ENCODE measurements at regions not wholly inside any gene's neighbourhood (a gene's known extent, or its start where the extent isn't known, plus 50 kb on each side); places are given as distances from the start of the nearest gene placed in this dataset.
"Not testable (repeated sequence)": the region's sequence is repeated elsewhere in the genome, so short reads cannot be mapped to it uniquely, and the experiment has no call there.

DNA sequence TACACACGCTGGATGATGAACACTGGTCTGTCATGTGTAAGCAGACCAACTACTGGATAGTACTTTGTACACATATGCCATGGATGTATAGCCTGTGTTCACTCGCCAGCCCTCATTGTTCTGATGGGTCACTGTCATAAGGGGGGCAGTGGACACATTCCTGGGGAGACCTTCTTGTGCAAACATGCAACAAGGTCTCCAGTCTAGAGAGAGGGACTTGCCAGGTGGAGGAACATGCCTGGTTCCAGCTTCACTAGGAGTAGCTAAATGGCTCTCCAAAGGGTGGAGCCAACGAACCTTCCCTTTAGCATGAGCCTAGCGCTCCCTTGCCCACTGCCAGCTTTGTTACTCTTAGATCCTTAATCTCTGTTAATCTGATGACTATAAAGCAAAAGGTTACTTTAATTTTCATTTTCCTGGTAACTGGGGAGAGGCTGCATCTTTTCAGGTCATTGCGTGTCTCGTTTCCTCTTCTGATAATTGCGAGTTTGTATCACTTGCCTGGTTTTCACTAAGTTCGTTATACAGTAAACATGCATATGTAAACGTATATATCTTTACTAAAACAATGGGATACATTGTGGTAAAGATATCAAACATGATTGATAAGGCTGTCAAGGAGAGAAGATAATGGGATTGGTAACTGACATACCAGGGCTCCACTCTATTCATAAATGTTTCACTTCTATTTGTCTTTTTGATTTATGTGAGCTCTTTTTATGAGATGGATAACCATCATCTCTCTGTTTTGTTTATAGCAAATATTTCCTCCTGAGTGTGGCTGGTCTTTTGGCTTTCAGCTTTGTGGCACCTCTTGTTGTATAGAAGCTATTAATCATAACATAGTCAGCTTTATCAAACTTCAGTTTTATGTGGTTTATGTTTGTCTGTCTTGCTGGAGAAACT is 235.2 kb upstream of the SGCG start:
- H3K27ac Mint-ChIP-seq, result no peak overlapping the region
- H3K9me3 Mint-ChIP-seq, result peaks cover 6 to 9% of the 10 kb centered on the region in 2 donors
- ATAC-seq (no peak), DNase-seq (ENCODE audit: low spot score in 2 of 2) (no peak)
- H3K36me3 Mint-ChIP-seq, result peaks cover 0 to 4% of the 10 kb centered on the region in 2 donors

- H3K27ac Mint-ChIP-seq, result peak overlapping the region in 1 of 2 donors; percentile 50
- ATAC-seq (no peak), DNase-seq (ENCODE audit: low spot score in 2 of 2) (no peak)
- H3K9me3 Mint-ChIP-seq, result peaks cover 12 to 15% of the 10 kb centered on the region in 2 donors
- peaks cover 0 to 8% of the 10 kb centered on the region in 2 donors for H3K36me3 Mint-ChIP-seq
Observed at GRCh38 chr13:22948421-22948820, 232.4 kb upstream of the SGCG start.

DNA sequence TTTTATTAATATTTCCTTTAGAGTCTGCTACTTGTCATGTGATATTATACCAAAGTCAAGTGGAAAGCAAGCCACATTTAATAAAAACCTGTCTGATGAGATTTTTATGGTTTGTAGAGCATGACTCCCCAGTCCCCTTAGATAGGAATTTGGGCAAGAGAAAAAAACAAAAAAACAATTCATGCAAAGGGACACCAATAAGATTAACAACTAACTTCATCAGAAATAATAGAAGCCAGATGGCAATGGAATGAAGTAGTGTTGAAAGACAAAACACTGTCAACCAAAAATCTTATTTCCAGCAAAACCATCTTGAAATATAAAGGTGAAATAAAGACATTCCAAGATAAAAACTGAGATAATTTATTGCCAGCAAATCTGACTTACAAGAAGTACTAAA is 228.8 kb upstream of the SGCG start:
- H3K9me3 Mint-ChIP-seq, result peaks cover 12 to 15% of the 10 kb centered on the region in 2 donors
- H3K36me3 Mint-ChIP-seq; H3K27ac Mint-ChIP-seq; DNase-seq (ENCODE audit: low spot score in 2 of 2); ATAC-seq: not testable (repeated sequence)

DNA sequence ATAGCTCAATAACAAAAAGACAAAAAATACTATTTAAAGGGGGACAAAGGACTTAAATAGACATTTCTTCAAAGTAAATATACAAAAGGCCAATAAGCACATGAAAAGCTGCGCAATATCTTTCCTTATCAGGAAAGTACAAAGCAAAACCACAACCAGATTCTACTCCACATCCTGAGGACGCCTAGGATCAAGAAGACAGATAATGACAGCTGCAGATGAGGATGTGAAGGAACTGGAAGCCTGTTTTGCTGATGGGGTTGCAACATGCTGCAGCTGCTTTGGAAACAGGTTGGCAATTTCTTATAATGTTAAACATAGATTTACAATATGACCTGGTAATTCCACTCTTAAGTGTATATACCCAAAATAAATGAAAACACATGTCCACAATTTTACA is 225.6 kb upstream of the SGCG start:
- DNase-seq (ENCODE audit: low spot score in 2 of 2); H3K27ac Mint-ChIP-seq; ATAC-seq; H3K36me3 Mint-ChIP-seq: not testable (repeated sequence)
- peaks cover 10 to 11% of the 10 kb centered on the region in 2 donors for H3K9me3 Mint-ChIP-seq

DNA sequence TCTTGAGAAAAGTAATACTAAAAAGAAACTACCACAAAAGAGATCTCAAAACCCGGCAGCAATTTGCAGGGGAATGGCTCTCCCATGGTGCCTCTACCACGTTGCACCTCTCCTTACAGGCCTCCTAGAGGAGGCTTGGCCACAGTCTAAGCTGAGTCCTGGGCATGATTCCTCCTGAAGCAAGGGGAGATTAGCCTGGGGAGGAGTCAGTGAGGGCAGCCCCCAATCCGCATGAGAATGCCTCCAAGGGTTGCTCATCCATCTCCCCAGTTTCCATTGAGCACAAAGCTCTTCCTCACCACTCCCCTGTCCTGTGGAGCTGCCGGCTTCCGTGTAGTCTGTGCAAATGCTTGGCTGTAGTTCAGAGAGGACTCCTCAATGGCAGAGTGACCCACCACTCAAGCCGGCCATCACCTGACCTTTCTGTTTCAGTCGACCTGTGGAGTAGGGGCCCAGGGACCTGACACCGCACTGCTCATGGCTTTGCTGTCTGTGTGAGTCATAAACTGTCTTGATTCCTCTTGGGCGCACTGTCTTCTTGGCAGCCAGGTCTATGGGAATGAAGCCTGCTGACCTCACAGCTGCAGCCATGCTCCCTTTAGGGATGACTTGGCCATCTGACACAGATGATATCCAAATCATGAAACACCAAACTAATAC is 224.2 kb upstream of the SGCG start:
- not testable (repeated sequence) for ATAC-seq; H3K27ac Mint-ChIP-seq; DNase-seq (ENCODE audit: low spot score in 2 of 2); H3K36me3 Mint-ChIP-seq; H3K9me3 Mint-ChIP-seq

- ATAC-seq; DNase-seq (ENCODE audit: low spot score in 2 of 2); H3K27ac Mint-ChIP-seq; H3K36me3 Mint-ChIP-seq; H3K9me3 Mint-ChIP-seq: not testable (repeated sequence)
Observed at GRCh38 chr13:22959859-22960258, 220.9 kb upstream of the SGCG start.

GRCh38 chr13:22960827-22961226 is 220.0 kb upstream of the SGCG start:
- Mint-ChIP-seq H3K36me3 (no peaks in the 10 kb centered on the region), H3K9me3 (no peaks in the 10 kb centered on the region), H3K27ac (no peak overlapping the region)
- ATAC-seq, result no peak
- no peak for DNase-seq (ENCODE audit: low spot score in 2 of 2)

GRCh38 chr13:22961342-22961741 is 219.4 kb upstream of the SGCG start:
- H3K27ac Mint-ChIP-seq; ATAC-seq; H3K36me3 Mint-ChIP-seq; H3K9me3 Mint-ChIP-seq; DNase-seq (ENCODE audit: low spot score in 2 of 2): not testable (repeated sequence)

DNA sequence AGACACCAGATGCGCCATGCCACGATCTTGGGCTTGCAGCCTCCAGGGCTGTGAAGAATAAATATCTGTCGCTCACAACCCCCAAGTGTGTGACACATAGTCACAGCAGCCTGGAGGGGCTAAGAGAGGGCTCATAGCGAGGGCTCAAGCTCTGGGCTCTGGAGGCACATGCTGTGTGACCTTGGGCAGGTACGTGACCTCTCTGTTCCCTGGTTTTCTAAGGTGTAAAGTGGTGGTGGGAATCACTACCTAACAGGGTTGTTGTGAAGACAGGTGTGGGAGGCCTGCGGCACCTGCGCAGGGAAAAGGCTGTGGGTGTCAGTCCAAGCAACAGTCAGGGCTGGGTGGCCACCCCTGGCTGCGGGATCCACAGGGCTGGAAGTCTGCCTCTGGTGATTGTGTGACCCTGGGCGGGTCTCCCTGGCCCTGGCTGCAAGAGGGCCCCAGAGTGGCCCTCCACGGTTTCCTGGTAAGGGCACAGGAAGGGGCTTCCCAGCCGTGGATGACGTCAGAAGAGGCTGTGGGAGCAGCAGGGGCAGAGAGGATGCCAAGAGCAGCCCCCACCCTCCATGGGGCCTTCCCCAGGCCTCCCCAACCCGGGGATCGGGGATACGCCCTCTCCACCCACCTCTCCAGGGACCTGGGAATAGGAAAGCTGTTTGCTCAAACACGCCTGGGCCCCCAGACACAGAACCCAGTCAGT is 218.8 kb upstream of the SGCG start:
- no peaks in the 10 kb centered on the region for H3K9me3 Mint-ChIP-seq

GRCh38 chr13:22963384-22964053 is 217.3 kb upstream of the SGCG start:
- H3K27ac Mint-ChIP-seq; DNase-seq (ENCODE audit: low spot score in 2 of 2); H3K9me3 Mint-ChIP-seq; ATAC-seq; H3K36me3 Mint-ChIP-seq: not testable (repeated sequence)

More for the DNA sequence above, 218.8 kb upstream of the SGCG start:
- ATAC-seq (no peak), DNase-seq (ENCODE audit: low spot score in 2 of 2) (no peak)
- H3K27ac Mint-ChIP-seq, result no peak overlapping the region
- H3K36me3 Mint-ChIP-seq, result no peaks in the 10 kb centered on the region

DNA sequence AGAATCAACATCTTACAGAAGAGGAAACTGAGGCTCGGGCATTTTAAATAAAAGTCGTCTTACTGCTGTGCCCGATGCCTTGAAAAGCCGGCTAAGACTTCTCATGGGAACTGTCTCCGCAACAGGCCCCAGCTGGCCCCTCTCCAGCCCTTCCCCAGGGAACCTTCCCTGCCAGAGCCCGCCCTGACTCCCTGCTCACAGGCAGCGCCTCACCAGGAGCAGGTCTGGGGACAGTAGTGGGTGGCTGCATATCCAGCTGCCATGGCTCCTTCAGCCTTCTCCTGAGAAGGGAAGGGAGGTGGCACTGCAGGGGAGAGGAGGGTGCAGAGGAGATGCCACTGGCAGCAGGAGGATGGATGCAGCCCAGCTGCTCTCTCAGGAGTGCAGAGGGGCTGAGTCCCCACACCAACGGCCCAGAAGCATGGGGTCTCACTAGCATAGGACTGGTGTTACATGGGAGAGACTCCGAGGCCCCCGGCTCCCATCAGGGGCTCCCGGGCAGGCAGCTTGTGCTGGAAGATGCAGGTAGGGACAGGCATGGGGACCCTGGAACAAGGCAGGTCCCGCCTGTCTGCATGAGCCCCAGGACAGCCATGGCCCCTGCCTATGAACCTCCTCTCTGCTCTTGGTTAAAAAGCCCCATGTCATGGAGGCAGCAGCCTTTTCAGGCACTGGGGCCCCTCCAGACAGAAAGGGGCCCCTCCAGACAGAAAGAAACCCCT is 216.4 kb upstream of the SGCG start:
- H3K36me3 Mint-ChIP-seq, result no peaks in the 10 kb centered on the region
- ATAC-seq, result no peak
- H3K27ac Mint-ChIP-seq, result no peak overlapping the region
- no peak for DNase-seq (ENCODE audit: low spot score in 2 of 2)
- no peaks in the 10 kb centered on the region for H3K9me3 Mint-ChIP-seq

DNA sequence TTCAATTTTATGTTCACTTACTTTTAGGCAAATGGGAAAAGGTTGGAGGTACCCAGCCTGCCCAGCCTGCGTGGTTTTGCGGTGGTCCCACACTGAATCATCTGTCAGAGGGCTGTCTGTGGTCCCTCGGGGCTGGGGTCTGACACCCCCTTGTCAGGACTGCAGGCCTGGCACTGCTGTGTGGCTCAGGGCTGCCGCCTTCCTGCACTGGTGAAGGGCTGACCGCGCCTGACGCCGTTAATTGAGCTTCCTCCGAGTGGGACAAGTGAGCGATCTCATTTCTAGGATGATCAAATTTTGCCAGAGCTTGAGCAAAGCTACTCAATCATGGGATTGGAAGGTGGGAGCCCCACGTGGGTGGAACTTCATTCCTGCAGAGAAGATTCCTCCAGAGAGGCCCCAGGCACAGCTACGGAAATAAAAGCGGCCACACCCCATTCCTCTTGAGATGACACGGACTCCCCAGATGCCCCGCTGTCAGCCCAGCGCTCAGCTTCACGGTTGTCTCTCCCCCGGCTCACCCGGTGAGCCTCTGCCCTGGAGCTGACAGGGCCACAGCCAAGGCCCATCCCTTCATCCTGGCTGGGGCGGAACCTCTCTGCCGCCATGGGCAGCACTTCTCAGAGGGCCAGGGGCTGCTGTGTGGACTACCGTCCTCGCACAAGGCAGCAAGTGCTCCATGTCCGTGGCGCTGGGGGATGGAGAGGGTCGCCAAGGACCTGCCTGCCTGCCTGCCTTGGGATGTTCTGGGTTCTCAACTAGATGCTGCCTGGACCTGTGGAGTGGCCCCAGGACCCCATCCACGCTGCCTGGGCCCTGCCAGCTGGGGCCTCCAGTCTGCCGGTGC is 215.5 kb upstream of the SGCG start:
- H3K9me3 Mint-ChIP-seq; ATAC-seq; H3K36me3 Mint-ChIP-seq; DNase-seq (ENCODE audit: low spot score in 2 of 2): not testable (repeated sequence)
- peak overlapping the region in 1 of 2 donors; percentile 9 for H3K27ac Mint-ChIP-seq

GRCh38 chr13:22965858-22966239 is 214.9 kb upstream of the SGCG start:
- DNase-seq (ENCODE audit: low spot score in 2 of 2); ATAC-seq; H3K9me3 Mint-ChIP-seq; H3K36me3 Mint-ChIP-seq; H3K27ac Mint-ChIP-seq: not testable (repeated sequence)

GRCh38 chr13:22966753-22967152 is 214.0 kb upstream of the SGCG start:
- H3K27ac Mint-ChIP-seq; H3K9me3 Mint-ChIP-seq; ATAC-seq; DNase-seq (ENCODE audit: low spot score in 2 of 2); H3K36me3 Mint-ChIP-seq: not testable (repeated sequence)

DNA sequence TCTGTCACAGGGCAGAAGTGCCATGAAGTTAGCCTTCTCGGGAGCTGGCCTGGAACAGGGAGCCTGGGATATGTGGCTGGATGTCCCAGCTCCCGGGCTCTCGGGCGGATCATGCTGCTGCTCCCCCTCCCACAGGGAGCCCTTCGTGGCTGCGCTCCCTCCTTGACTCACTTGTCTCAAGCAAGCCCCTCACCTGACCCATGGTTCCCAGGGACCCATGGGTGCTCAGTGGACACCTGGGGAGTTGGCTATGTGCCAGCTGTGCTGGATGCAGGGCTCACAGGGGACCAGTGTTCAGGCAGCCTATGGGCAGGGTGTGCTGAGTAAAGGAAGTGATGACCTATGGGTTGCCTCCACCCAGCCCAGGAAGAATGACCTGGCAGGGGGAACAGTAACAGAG is 213.1 kb upstream of the SGCG start:
- H3K9me3 Mint-ChIP-seq, result no peaks in the 10 kb centered on the region
- no peak for ATAC-seq
- no peaks in the 10 kb centered on the region for H3K36me3 Mint-ChIP-seq
- DNase-seq (ENCODE audit: low spot score in 2 of 2), result no peak
- H3K27ac Mint-ChIP-seq, result no peak overlapping the region
